GM18867 (cell line): ENCODE measurements at regions not wholly inside any gene's neighbourhood (a gene's known extent, or its start where the extent isn't known, plus 50 kb on each side); places are given as distances from the start of the nearest gene placed in this dataset.

Source experiments
- ATAC-seq: cut with Tn5 transposase; IDR thresholded peaks from one replicate; pipeline ENCODE4 v1.9.1; 2021; ENCODE audit warnings: mild to moderate bottlenecking, moderate library complexity; ENCODE audit not compliant: unreplicated experiment

DNA sequence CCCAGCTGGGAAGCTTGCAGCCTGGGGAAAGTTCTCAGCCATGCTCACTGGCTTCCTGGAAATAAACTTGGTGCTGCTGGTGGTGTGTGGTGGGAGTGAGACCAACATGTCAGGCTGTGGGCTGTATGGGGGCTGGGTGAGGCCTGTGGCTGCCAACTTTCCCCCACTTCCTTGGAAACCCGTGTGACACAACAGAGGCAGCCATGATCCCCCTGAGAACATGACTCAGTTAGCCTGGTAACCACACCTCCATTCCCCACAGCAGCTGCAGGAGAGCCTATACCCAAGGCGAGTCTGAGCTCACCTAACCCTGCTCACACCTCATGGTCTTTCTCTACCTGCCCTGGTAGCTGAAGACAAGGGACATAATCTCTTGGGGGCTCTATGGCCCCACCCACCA, 72.7 kb upstream of the RGMB start:
- no peak for ATAC-seq

DNA sequence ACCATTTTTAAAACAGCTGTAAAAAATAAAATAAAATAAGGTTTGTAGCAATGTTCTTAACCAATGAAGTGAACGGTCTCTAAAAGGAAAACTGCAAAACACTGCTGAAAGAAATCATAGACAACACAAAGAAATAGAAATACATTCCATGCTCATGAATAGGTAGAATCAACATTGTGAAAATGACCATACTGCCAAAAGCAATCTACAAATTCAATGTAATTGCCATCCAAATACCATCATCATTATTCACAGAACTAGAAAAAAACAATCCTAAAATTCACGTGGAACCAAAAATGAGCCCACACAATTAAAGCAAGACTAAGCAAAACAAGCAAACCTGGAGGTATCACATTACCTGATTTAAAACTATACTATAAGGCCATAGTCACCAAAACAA, 67.6 kb upstream of the RGMB start:
- ATAC-seq: no peak

DNA sequence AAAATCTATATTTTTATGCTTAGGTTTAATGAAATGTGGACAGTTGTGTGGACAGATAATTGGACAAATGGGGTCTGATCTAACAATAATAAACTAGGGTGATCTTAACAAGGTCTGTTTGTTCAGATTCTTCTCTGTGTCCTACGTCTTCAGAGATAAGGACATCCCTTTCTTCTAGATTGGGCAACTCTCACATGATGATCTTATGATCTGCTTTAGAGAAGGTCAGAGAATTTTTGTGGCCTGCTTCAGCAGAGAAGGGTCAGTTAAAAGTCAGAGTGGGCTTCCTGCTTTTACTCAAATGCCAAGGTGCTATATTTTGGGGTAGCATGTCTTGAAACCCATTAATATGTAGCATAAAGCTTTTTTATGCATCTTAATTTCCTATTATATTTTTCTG, 63.8 kb upstream of the RGMB start:
- ATAC-seq: no peak

- no peak for ATAC-seq
Measured at GRCh38 chr5:98713027-98713426, 60.4 kb upstream of the RGMB start.

DNA sequence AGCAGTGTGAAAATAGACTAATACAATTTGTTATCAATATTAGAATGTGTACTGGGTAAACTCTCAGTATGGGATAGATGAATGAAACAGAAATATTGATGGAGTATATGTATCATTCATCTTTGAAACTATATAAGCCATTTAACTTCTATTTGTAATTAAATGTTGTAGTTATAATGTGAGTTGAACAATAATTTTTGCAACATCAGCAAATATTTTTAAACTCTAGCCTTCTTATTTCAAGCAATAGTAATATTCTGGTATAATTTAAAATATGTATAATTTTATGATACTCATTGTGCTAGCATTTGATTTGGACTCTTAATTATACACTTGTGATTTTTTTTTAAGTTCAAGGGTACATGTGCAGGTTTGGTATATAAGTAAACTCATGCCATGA, 59.6 kb upstream of the RGMB start:
- ATAC-seq: no peak

GRCh38 chr5:98714710-98715288, 58.7 kb upstream of the RGMB start:
- no peak for ATAC-seq

DNA sequence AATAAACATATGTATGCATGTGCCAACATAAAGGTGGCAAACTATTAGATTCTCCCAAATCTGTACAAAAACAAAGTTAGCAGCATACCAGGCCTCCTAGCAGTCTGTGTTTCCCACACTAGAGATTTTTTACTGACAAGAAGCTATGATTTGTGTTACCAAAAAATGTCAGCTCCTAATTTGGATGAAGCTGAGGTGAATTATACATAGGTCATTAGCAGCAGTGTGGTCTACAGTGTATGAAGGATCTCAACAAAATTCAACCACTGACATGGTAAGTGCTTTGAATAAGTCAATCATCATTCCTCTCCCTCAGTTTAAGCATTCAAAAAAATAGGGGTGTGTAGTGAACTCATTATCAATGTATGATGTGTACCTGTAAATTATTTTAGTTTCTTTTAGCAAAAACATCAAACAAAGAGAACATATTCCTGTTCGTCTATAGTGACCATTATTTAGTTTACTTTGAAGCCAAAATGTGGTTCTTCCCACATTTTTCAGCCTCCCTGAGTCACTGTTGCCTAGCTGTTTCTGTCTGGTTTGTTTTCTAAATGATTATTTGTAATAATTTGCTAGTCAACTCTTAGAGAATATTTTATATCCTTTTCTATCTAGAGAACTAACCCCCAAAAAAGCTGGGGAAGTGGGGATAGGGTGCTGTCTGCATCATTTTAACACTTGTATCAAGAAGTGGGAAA, 52.1 kb upstream of the RGMB start:
- ATAC-seq: no peak

- ATAC-seq: no peak
Measured at GRCh38 chr5:98722188-98722587, 51.3 kb upstream of the RGMB start.

DNA sequence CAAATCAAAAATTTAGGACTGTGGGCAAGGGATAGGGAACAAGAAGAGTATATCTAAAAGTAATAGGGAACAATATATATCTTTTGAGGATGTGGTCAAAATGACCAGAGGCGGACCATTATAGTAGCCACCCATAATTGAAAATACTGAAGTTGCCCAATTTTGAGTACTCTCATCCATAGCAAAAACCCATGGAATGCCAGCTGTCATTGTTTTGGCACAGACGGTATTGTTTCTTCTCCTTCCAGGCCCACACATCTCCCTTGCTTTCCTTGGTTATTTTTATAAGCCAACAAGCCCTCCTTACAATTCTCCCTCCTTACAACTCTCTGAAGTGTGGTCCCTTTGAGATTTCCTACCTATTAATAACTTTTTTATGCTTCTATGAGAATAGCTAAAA, 50.4 kb upstream of the RGMB start:
- ATAC-seq: no peak
